MG63 (cell line): ENCODE measurements at regions not wholly inside any gene's neighbourhood (a gene's known extent, or its start where the extent isn't known, plus 50 kb on each side); places are given as distances from the start of the nearest gene placed in this dataset.
"Not testable (repeated sequence)": the region's sequence is repeated elsewhere in the genome, so short reads cannot be mapped to it uniquely, and the experiment has no call there.

Experiments
- DNase-seq: peaks from one replicate; pipeline ENCODE4 v3.0.0-alpha.2; 2020
- H3K27me3 ChIP-seq: fragments of 250-450 bp; sonication (Bioruptor Pico); 2 replicates; pipeline ENCODE4 v1.5.1; 2020; ENCODE audit warnings: mild to moderate bottlenecking, moderate library complexity
- H3K36me3 ChIP-seq: fragments of 250-450 bp; sonication (Bioruptor Pico); 2 replicates; pipeline ENCODE4 v1.5.1; 2020; ENCODE audit warnings: mild to moderate bottlenecking, moderate library complexity
- H3K4me3 ChIP-seq: fragments of 250-450 bp; sonication (Bioruptor Pico); 2 replicates; pipeline ENCODE4 v1.5.1; 2020; ENCODE audit warnings: mild to moderate bottlenecking, moderate library complexity
- H3K9me3 ChIP-seq: fragments of 250-450 bp; sonication (Bioruptor Pico); 2 replicates; pipeline ENCODE4 v1.5.1; 2020; ENCODE audit warnings: mild to moderate bottlenecking, moderate library complexity

- DNase-seq = no peak
- no peak overlapping the region for H3K4me3 ChIP-seq
- no peaks in the 10 kb centered on the region for H3K36me3 ChIP-seq
- H3K27me3 ChIP-seq = no peaks in the 10 kb centered on the region
- no peaks in the 10 kb centered on the region for H3K9me3 ChIP-seq
Measured at GRCh38 chr2:47697000-47697601, 85.8 kb upstream of the MSH6 start.

- H3K9me3 ChIP-seq = no peaks in the 10 kb centered on the region
Measured at GRCh38 chr2:47696478-47696831, 86.5 kb upstream of the MSH6 start.

GRCh38 chr2:47695800-47696477 lies 87.0 kb upstream of the MSH6 start:
- no peak for DNase-seq

More at GRCh38 chr2:47696478-47696831, 86.5 kb upstream of the MSH6 start:
- no peaks in the 10 kb centered on the region for H3K27me3 ChIP-seq
- no peak for DNase-seq
- no peaks in the 10 kb centered on the region for H3K36me3 ChIP-seq
- H3K4me3 ChIP-seq = no peak overlapping the region

GRCh38 chr2:47694451-47694850 lies 88.5 kb upstream of the MSH6 start:
- DNase-seq, H3K4me3 ChIP-seq, H3K27me3 ChIP-seq, H3K9me3 ChIP-seq, H3K36me3 ChIP-seq: not testable (repeated sequence)

More at GRCh38 chr2:47695800-47696477, 87.0 kb upstream of the MSH6 start:
- Histone ChIP-seq H3K9me3 (no peaks in the 10 kb centered on the region), H3K36me3 (no peaks in the 10 kb centered on the region), H3K27me3 (no peaks in the 10 kb centered on the region), H3K4me3 (no peak overlapping the region)

DNA sequence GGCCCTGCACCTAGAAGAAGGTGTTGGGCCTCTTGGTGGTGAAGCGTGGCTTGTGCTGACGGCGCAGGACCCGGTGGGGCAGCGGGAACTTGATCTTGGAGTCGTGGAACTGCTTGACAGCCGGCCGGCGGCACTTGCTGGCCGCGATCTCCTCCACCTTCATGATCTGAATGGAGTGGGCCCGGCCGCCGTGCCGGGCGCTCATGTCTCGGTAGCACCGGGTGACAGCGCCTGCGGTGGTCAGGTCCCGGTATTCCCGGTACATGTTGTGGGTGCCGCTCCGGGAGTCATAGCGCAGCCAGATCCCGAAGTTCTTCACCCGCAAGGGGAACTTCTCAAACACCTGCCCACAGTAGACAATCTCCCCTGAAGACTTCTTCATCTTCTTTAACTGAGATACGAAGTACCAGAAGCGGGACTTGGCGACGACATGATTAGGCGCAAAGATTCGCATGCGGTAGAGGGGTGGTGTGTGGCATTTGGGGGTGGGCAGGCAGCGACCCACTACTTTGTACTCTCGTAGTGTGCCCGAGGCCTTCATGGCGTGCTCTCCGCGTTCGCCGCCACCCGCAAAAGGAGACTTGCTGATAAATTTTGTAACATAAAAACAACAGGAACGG lies 92.1 kb upstream of the MSH6 start:
- not testable (repeated sequence) for H3K4me3 ChIP-seq, H3K9me3 ChIP-seq, H3K27me3 ChIP-seq, DNase-seq, H3K36me3 ChIP-seq

GRCh38 chr2:47690132-47690531 lies 92.8 kb upstream of the MSH6 start:
- no peak for DNase-seq
- Histone ChIP-seq H3K36me3 (no peaks in the 10 kb centered on the region), H3K27me3 (no peaks in the 10 kb centered on the region), H3K9me3 (peaks cover 3% of the 10 kb centered on the region; the same call in 1 of the 2 replicates), H3K4me3 (no peak overlapping the region)

DNA sequence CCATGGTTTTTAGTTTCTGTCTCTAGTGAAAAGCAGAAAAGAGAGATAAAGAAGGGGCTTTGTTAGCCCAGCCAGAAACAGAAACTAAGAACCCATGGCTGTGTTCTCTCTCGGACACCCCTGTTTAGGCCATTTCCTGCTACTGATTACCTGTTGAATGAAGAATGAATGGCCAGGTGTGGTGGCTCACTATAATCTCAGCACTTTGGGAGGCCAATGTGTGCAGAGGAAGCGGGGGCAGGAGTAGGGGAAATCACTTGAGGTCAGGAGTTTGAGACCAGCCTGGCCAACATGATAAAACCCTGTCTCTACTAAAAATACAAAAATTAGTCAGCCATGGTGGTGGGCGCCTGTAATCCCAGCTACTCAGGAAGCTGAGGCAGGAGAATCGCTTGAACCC lies 93.8 kb upstream of the MSH6 start:
- DNase-seq, H3K9me3 ChIP-seq, H3K4me3 ChIP-seq, H3K36me3 ChIP-seq, H3K27me3 ChIP-seq: not testable (repeated sequence)

DNA sequence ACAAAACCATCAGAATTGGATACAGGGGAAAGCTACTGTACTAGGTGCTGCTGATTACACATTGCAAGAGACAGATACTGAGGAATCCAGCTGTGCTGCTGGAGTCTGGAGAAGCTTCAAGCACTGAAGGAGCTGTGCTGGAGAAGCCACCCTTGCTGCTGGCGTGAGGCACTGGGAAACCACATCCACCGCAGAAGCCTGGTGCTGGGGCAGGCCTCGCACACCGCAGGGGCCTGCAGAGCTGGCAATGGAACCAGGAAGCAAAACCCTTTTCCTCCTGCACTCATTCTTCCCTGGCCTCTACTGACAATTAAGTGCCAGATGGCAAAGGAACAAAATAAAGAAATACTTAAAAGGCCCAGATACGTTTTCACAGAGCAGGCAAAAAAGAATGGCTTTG lies 94.4 kb upstream of the MSH6 start:
- Histone ChIP-seq H3K4me3 (no peak overlapping the region), H3K36me3 (no peaks in the 10 kb centered on the region), H3K27me3 (no peaks in the 10 kb centered on the region), H3K9me3 (peaks cover 3% of the 10 kb centered on the region; the same call in 1 of the 2 replicates)
- no peak for DNase-seq

DNA sequence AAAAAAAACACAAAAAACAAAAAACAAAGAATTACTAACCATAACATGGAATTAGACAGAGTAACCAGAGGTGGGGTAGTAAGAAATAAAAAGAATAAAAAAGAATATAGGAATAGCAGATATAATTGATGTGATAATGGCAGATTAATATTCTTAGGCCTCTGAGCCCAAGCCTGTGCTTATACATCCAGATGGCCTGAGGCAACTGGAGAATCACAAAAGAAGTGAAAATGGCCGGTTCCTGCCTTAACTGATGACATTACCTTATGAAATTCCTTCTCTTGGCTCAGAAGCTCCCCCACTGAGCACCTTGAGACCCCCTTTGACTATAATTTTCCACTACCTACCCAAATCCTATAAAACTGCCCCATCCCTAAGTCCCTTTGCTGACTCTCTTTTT lies 95.1 kb upstream of the MSH6 start:
- no peak for DNase-seq
- Histone ChIP-seq H3K36me3 (no peaks in the 10 kb centered on the region), H3K27me3 (no peaks in the 10 kb centered on the region), H3K4me3 (no peak overlapping the region), H3K9me3 (peaks cover 3% of the 10 kb centered on the region; the same call in 1 of the 2 replicates)

- Histone ChIP-seq H3K9me3 (peaks cover 3% of the 10 kb centered on the region; the same call in 1 of the 2 replicates), H3K27me3 (no peaks in the 10 kb centered on the region), H3K36me3 (no peaks in the 10 kb centered on the region), H3K4me3 (no peak overlapping the region)
- DNase-seq = no peak
Measured at GRCh38 chr2:47686018-47686417, 96.9 kb upstream of the MSH6 start.

DNA sequence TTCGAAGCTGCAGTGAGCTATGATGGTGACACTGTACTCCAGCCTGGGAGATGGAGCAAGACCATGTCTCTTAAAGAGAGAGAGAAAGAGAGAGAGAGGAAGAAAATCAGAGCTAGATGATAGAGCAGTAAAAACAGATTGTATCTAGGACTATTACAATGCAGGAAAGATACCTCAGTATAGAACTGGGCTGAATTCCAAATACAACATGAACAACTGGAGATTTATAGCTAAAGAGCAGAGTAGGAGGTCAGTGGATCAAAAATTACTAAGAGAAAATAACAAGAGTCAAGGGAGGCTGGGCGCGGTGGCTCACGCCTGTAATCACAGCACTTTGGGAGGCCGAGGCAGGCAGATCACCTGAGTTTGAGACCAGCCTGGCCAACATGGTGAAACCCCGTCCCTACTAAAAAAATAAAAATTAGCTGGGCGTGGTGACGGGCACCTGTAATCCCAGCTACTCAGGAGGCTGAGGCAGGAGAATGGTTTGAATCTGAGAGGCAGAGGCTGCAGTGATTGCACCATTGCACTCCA lies 100.7 kb upstream of the MSH6 start:
- Histone ChIP-seq H3K4me3 (no peak overlapping the region), H3K36me3 (no peaks in the 10 kb centered on the region)
- DNase-seq = no peak

GRCh38 chr2:47676261-47676926 lies 105.6 kb upstream of the KCNK12 start:
- H3K27me3 ChIP-seq = no peaks in the 10 kb centered on the region
- H3K9me3 ChIP-seq = no peaks in the 10 kb centered on the region
- H3K4me3 ChIP-seq = no peak overlapping the region
- DNase-seq = no peak
- no peaks in the 10 kb centered on the region for H3K36me3 ChIP-seq

More for the DNA sequence above, 100.7 kb upstream of the MSH6 start:
- H3K27me3 ChIP-seq = no peaks in the 10 kb centered on the region
- H3K9me3 ChIP-seq = peaks cover under 1% of the 10 kb centered on the region; the same call in 1 of the 2 replicates

DNA sequence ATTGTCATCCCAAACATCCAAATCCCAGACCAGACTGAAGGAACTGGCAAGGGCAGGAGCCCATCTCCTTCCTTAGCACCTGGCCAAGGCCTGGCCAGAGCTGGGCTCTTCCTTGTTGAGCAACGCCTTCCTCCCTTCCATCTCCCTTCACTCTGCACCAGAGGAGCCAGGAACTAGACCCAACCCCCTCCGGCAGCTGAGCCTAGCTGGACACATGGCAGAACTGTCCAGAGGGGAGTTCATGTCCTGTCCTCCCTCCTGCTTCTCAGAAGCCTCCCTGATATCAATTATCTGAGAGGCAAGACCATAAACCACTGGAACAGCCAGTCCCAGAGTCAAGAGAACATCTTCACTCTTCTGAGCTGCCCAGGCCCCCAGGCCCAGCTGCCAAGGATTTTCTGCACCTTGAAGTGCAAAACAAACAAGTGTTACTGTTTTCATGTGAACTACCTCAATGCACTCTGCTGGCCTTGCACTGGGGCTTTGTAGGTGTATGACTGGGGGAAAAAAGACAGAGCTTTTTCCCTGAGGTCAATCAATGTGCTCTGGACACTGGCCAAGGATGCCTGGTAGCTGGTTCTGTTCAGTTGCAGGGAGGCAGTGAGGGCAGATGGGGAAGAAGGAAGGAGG lies 104.5 kb upstream of the KCNK12 start:
- no peaks in the 10 kb centered on the region for H3K36me3 ChIP-seq
- H3K9me3 ChIP-seq = no peaks in the 10 kb centered on the region
- DNase-seq = no peak
- H3K4me3 ChIP-seq = no peak overlapping the region
- no peaks in the 10 kb centered on the region for H3K27me3 ChIP-seq

- Histone ChIP-seq H3K36me3 (no peaks in the 10 kb centered on the region), H3K27me3 (no peaks in the 10 kb centered on the region), H3K4me3 (no peak overlapping the region), H3K9me3 (no peaks in the 10 kb centered on the region)
- no peak for DNase-seq
Measured at GRCh38 chr2:47666332-47666731, 95.5 kb upstream of the KCNK12 start.

GRCh38 chr2:47664817-47665216 lies 94.0 kb upstream of the KCNK12 start:
- DNase-seq = peak; percentile 15

GRCh38 chr2:47662552-47662951 lies 91.8 kb upstream of the KCNK12 start:
- H3K27me3 ChIP-seq = no peaks in the 10 kb centered on the region
- no peaks in the 10 kb centered on the region for H3K9me3 ChIP-seq
- DNase-seq = no peak
- no peak overlapping the region for H3K4me3 ChIP-seq
- H3K36me3 ChIP-seq = no peaks in the 10 kb centered on the region

More at GRCh38 chr2:47664817-47665216, 94.0 kb upstream of the KCNK12 start:
- Histone ChIP-seq H3K9me3 (no peaks in the 10 kb centered on the region), H3K4me3 (no peak overlapping the region), H3K36me3 (no peaks in the 10 kb centered on the region), H3K27me3 (no peaks in the 10 kb centered on the region)

GRCh38 chr2:47661310-47661709 lies 90.5 kb upstream of the KCNK12 start:
- Histone ChIP-seq H3K36me3 (no peaks in the 10 kb centered on the region), H3K27me3 (no peaks in the 10 kb centered on the region), H3K4me3 (no peak overlapping the region), H3K9me3 (no peaks in the 10 kb centered on the region)
- DNase-seq = no peak
